Mammary epithelial cell (primary cell): ENCODE measurements at regions not wholly inside any gene's neighbourhood (a gene's known extent, or its start where the extent isn't known, plus 50 kb on each side); places are given as distances from the start of the nearest gene placed in this dataset.

ENCODE experiments used
- EZH2 ChIP-seq: IDR thresholded peaks from 2 replicates; pipeline ENCODE4 v1.6.1; 2012; ENCODE audit warnings: low read length, inconsistent platforms, borderline replicate concordance
- TF ChIP-seq, protein P1 (sequence below), 2 donors: IDR thresholded peaks in 1 of 2; conservative IDR thresholded peaks in 1 of 2; 2 replicates each; pipeline ENCODE4 v1.5.1; 2011 to 2012; ENCODE audit warnings: inconsistent platforms in 2 of 2, low read length in 2 of 2, mild to moderate bottlenecking in 2 of 2, control low read depth in 1 of 2, low read depth in 1 of 2; ENCODE audit not compliant: insufficient read depth in 1 of 2; ENCODE audit errors: extremely low read depth in 1 of 2

DNA sequence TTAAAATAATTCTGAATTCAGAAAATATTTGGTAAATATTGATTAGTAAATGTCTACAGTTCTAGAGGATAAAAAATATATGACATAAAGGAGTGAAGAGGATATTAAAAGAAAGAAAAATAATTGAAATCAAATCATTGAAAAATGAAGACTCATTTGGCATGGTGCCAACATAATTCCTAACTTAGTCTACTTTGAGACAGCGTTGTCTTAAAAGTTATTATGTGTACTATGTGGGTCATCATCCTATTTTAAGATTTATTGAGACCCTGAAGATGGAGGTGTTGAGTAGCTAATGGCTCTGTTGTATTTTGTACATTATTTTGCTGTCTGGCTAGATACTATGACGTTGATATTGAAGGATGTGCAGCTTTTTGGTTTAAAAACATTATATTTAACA is 156.7 kb upstream of the PTGFR start:
- TF ChIP-seq, protein P1, sequence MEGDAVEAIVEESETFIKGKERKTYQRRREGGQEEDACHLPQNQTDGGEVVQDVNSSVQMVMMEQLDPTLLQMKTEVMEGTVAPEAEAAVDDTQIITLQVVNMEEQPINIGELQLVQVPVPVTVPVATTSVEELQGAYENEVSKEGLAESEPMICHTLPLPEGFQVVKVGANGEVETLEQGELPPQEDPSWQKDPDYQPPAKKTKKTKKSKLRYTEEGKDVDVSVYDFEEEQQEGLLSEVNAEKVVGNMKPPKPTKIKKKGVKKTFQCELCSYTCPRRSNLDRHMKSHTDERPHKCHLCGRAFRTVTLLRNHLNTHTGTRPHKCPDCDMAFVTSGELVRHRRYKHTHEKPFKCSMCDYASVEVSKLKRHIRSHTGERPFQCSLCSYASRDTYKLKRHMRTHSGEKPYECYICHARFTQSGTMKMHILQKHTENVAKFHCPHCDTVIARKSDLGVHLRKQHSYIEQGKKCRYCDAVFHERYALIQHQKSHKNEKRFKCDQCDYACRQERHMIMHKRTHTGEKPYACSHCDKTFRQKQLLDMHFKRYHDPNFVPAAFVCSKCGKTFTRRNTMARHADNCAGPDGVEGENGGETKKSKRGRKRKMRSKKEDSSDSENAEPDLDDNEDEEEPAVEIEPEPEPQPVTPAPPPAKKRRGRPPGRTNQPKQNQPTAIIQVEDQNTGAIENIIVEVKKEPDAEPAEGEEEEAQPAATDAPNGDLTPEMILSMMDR (conservative IDR thresholded peaks at IDR 0.05 in 1 of 2, IDR thresholded peaks at IDR 0.05 in 1 of 2; ENCODE audit: extremely low read depth in 1 of 2, insufficient read depth in 1 of 2, low read depth in 1 of 2, low read length in 2 of 2), result no peak
- no peak for TF ChIP-seq EZH2
